GM18868 (cell line): ENCODE measurements at regions not wholly inside any gene's neighbourhood (a gene's known extent, or its start where the extent isn't known, plus 50 kb on each side); places are given as distances from the start of the nearest gene placed in this dataset.

ENCODE experiments used
- ATAC-seq: cut with Tn5 transposase; IDR thresholded peaks from one replicate; pipeline ENCODE4 v1.9.1; 2021; ENCODE audit warnings: mild to moderate bottlenecking, moderate library complexity; ENCODE audit not compliant: unreplicated experiment

DNA sequence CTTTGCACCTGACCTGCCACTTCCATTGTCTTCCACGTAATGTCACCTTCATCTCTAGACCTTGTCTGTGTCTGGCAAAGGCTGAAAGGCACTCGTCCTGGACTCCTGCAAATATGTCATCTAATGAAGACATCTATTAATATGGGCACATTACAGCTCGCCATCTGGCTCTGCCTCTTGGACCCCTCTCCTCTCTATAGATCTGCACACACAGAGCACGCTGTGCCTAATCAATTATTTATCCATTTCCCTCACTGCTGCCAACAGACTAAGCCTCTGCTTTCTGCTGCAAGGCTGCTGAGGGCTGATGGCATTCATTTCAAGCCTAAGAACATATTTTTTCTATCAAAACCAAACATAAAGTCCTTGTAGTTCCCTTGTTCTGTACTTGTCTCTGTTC lies 573.0 kb downstream of the TUSC7 start:
- no peak for ATAC-seq

DNA sequence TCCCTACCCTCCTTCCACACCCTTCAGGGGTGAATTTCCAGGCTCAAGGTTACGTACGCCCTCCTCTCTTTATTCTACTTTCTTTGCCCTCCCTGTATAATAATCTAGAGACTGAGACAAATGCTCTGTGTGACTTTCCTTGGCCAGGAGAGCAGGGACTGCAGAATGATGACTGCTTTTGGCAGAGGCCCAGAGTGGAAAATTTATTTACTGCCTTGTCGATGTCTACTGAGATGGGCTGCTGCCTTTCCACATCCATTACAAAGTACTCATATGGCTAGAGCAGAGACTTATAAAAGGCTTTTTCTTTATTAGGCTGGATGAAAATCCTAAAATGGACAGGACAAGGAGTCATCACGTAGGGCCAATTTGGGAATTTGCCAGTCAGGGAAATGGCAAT lies 576.2 kb downstream of the TUSC7 start:
- no peak for ATAC-seq

DNA sequence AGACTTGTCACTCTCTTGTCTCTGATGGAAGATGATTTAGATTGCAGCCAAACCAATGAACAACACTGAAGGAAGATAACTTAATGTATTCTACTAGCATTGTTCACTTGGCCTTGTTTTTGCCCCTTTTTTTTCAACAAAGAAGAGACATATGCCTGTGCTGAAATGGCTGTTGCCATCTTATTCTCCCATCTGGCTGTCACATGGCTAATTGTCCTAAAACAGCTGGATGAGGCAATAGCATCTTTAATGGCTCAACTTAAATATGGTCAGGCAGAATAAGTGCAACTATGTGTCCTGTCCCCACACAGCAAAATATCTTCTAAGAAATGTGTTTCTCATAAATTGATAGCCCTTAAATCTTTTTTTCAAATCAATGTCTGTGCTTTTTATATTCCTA lies 576.9 kb downstream of the TUSC7 start:
- ATAC-seq, result no peak

DNA sequence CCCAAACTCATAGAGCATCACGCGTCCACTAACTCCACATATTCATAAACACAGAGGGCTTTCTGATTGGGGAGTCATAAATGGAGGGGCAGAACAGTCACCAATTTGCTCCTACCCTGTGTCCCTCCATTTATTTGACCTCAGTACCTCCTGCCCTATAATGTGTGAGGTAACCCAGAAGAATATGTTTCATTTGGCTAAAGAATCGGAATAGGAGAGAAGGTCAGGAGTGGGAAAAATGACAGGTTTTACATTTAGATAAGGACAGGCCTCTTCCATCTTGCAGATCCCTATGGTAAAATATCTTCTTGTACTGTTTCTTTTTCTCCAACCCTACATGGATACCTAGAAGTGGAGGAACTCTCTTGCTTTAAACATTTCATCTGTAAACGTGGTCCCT lies 578.0 kb downstream of the TUSC7 start:
- ATAC-seq, result no peak

DNA sequence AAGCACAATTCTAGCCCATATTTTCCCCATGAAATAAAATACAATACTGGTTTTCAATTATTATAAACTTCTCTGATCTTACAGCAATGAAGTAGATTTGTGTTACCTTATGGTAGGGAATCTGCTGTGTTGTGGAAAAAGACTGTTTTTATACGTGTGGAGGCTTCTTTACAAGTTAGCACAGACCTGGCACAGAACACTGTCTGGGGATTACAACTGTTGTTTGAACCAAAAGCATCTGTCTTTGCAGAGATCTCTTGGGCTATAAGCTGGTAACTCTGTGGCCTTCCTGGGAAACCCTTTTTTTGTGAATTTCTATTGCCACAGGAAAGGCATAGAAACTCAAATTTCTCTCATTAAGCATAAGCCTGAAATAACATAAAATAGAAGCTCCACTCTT lies 581.9 kb downstream of the TUSC7 start:
- no peak for ATAC-seq

DNA sequence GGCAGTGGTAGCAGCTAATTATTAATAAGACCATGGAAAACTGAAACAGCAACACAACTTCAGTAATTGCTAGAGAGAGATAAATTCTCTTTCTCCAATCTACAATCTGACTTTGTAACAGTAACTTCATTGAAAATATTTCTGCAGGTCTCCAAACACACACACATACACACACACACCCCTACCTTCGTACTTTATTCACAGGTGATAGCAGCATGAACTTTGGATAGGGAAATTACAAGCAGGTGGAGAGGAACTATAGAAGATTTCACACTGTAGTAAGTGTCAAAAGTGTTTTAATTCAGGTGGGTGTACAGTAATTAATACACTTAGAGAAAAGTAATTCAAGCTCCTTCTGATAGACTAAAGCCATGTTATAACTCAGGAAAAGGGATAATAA lies 587.5 kb downstream of the TUSC7 start:
- ATAC-seq, result no peak

DNA sequence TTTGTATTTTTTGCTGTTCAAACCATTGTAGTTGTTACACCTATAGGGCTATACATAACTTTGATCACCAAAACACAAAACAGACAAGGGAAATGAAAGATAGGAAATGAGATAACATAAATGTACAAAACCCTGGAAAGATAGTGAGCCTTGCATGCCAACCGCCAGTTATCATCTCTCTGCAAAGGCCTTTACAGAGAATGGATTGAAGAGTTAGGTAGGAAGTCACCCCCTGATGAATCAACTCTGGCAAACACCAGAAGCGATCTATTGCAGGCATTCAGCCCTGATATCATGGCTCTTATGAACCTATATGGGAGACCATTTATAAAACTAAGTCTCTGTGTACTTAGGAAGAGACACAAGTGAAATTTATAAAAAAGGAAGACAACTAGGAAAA lies 588.0 kb downstream of the TUSC7 start:
- ATAC-seq, result no peak

DNA sequence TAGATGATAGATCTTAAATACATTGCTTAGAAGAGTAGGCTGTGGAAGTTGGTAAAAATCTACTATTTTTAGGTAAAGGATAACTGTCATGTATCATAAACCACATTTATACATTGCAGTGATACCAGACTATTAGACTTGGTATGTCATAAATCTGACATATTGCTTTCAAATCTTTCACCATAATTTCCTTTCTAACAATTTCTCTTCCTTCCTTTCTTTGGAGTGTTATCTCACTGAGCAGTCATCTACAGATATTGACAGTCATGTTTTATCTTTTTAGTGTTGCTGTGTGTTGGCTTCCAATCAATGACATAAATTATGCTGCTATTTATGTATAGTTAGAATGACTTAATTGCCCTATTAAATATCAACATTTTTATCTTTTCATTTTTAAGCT lies 588.7 kb downstream of the TUSC7 start:
- no peak for ATAC-seq

DNA sequence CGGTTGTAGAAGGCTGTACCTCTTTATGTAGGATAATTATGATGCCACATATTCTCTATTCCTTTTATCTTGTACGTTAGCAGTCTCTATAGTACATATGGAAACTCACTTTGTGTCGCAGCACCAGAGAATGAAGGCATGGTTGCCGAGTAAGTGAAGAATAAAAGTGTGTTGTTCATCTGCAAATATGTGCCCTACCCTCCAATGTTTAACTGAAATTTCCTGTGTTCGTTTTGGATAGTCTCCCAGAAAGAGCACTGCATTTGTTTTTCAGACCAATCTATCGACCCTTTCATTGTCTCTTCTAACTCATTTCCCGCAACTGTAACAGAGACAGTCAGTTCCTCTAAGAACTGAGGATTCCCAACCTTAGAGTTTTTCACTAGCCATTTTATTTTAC lies 592.8 kb downstream of the TUSC7 start:
- ATAC-seq, result no peak

DNA sequence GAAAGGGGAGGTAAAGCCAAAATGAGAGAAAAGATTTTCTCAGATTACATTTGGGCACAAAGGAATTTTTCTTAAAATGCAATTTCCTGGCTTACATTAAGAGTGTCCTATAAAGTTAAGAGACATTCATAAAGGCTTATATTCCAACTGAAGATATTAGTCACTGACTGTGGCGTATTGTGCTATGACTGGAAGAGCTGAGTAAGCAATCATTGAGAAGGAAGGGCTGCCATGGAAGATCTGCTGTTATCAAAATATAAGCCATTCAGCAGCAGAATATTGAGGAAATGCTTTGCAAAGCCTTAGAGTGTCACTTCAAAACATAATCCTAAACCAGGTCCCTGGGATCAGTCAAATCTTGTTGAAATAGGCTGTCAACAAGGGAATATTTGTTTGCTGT lies 593.9 kb downstream of the TUSC7 start:
- ATAC-seq, result no peak

DNA sequence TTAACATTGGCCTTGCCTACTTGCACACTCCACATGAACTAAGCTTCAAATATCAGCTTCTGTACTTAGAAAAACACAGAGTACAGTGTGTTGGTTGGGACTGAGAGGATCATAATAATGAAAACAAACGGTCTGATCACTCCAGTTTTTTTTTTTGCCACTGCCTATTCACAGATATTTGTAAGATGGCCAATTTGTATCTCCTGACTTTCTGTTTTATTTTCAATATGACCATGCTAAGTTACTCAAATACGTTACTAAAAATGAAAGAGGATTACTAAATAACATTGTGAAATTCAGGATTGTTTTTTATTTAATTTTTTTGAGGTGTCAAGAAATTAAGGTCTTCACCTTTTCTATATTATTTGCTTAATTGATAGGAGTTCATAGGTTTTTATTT lies 595.1 kb downstream of the TUSC7 start:
- no peak for ATAC-seq

DNA sequence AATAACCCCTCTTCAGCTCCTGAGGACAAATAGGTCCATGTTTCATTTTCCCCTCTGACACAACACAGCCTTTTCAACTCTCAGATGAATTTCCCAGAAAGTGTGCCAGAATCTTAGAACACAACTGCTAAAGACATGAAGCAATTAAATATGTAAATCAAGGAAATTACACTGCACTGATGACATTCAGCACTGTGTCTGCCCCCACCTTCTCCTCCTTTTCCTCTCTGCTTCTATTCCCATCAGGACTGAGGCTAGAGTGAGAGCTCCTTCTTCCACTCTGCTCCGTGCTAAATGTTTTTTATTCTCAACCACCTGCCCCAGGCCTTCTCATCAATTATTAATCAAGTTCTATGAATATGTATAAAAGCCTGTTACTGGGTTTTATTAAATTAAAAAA lies 596.1 kb downstream of the TUSC7 start:
- no peak for ATAC-seq

DNA sequence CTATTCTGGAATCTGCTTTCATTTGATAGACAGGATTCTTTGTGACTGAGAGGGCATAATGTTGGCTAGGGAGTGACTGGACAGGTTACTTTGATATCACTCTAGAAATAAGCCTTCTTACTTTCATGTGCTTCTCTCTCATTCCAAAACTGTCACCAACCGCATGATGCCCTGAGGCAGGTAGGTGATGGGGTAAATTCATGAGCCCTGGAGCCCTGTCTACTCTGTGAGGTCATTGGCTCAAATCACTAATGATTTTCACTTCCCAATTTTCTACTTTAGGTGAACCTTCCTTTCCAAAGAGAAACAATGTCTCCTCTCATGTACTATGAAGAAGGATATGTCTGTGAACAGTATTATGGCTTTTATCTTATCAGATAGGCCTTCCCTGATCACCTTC lies 596.7 kb downstream of the TUSC7 start:
- ATAC-seq, result no peak

DNA sequence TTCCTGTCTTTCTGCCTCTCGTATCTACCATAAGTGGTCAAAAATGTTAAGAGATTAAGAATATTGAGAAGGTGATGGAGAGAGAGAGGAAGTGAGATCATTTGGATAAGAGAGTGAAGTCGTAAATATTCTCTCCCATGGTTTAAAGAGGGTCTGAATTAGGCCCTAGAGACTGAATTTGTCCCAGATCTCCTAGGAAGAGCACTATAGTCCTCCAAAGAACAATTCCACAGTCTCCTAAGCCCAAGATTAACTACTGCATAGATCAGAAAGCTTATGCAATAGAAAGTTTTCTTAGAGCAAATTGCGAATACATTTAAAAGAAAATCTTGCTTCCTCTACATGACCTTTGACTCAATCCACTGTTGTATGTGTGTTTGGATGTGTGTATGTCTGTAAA lies 598.8 kb downstream of the TUSC7 start:
- no peak for ATAC-seq

DNA sequence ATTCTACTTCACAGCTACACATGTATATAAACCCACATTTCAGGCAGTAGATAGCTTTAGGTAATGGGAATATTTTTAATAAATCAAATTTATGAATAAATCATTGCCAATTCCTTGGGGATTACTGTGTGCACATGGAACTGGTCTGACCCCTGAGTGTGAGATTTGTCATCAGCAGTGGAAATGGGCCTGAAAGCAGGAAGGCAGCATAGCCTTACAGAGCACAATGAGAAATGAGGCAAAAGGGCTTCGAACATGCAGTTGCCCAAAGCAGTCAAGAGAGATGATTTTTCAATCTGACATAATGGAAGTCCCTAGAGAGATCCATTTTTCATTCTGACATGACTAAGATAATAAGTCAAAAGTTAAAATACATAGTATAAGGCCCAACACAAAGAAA lies 599.2 kb downstream of the TUSC7 start:
- no peak for ATAC-seq

DNA sequence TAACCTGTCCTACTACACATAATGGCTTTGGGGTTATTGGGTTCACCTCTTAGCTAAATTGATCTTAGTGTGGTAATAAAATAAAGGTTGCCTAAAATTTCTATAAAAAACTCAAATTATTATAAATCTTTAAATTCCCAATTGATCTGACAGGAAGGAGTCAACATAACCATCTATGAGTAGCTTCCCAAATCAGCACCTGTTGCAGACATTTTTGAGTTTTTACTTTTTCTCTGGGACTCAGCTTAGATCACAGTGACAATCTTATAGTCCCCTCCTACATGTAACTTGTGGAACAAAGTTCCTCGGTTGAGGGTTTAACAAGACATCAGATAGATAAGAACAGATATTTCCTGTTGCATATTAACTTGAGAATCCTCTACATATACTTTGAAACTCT lies 601.0 kb downstream of the TUSC7 start:
- ATAC-seq, result no peak

DNA sequence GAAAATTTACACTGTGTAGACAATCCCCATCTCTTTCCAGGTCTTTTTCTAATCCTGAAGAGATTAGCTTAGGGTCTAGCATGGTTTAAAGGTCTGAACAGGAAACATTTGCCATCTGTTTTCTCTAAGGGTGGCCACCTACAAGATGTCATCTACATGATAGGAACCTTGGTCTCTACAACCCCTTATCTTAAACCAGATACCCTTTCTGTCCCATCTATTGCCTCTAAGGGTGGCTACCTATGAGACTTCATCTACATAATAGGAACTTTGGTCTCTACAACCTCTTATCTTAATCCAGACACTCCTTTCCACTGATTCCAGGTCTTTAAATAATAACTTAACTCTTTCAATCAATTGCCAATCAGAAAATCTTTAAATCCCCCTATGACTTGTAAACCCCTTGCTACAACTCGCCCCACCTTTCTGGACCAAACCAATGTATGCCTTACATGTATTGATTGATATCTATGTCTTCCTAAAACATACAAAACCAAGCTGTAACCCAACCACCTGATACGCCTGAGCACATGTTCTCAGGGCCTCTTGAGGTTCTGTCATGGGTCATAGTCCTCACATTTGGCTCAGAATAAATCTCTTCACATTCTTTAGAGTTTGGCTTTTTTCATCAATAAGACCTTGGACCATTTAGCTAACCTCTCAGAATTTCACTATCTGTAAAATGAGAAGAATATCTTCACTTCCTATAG lies 605.0 kb downstream of the TUSC7 start:
- ATAC-seq, result no peak

DNA sequence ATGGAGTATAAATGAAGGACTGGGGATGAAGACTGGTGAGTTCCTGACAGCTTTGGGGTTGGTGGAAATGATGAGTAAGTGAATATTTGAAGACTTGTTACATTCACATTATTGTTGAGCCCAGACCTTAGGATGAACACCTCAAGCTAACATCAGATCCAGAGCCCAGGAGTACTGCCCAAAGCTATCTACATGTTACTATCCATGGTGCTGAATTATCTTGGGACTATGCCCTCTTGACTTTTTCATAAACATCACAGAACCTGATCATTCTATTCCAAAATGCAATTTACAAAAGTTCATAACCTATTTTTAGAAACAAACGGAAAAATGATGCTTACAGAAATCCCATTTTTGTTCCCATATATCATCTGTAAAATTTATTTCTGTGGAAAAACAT lies 613.3 kb downstream of the TUSC7 start:
- ATAC-seq, result no peak

DNA sequence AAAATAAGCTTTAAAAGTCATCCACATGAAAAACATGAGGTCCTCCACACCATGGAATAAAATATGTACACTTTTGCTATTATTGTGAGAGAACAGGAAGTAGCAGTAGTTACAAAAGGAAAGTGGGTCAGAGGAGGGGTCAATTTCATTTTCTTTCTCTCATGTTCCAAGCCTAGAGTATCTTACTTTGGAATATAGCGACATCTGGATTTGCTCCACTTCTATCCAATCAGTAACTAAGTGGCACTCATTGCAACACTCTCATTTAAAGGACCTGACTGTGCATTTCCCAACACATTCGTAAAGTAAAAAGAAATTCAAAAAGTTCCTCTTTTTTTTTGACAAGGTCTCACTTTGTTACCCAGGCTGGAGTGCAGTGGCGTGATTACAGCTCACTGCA lies 637.3 kb downstream of the TUSC7 start:
- ATAC-seq, result no peak

DNA sequence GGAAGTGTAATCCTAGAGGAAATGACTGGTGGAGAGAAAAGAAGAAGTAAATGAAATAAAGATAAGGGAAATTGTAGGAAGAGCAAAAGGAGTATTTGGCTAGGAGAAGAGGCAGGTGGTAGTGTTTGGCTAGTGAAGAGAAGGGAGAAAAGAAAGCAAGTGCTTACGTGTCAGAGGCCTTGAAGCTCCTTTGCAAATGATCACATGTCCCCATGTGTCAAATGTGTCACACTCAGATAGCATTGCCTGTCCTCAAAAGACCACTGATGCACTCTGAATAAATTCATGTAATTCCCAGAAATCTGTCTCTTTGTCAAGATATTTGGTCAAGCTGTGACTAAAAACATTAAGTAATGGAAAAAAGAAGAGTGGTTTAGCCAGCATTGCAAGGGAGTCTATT lies 639.3 kb downstream of the TUSC7 start:
- no peak for ATAC-seq

DNA sequence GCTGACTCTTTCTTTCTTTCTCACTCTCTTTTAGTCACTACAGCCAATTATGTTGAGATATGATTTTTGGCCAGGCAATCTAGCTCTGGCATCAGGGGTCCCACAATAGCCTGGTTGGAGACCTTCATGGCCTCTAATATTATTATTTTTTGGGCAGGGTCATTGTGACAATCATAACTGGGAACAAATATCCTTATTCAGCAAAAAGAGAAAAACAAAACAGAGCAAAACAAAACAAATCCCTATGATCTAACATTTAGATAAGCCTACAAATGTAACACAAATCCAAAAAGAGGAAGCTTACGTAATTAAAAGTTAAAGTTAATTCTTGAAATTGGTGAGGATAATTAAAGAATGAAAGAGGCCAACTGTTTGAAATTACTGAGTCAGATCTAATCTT lies 640.0 kb downstream of the TUSC7 start:
- ATAC-seq, result no peak

DNA sequence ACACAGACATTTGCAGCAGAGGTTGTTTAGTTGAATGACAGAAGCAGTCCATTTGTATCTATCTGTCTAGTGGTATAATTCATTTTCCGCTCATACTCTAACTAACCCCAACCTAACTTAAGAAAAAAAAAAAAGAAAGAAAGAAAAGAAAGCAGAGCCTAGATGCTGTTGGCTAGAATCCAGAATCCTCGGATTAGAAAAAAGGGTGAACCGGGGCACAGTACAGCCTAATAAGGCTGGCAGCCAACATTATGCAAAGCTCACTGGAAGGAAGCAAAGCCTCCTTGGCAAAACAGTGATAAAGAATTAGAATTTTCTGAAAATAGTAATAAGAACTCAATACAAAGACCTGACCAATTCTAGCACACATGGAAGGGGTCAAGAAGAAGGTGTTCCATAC lies 640.8 kb downstream of the TUSC7 start:
- no peak for ATAC-seq

DNA sequence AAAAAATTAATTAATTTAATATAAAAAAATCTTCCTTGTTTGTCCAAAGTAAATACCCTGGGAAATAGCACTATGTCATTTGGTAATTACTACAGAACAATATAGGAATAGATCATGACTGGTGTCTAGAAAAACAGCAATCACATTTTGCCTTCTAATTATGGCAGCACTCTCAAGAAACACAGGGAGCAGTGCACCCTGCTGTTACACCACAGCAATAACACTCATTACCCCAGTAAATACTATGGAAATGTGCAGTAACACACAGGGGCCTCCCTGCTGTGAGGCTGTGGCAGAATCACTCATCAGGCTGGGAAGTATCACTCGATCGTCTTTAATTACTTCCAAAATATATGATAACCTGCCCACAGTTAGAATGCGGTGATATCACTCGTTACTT lies 646.0 kb downstream of the TUSC7 start:
- peak; percentile 83 for ATAC-seq
